Endothelial cell of umbilical vein (primary cell): ENCODE measurements at regions not wholly inside any gene's neighbourhood (a gene's known extent, or its start where the extent isn't known, plus 50 kb on each side); places are given as distances from the start of the nearest gene placed in this dataset.

Source experiments
- BruUV-seq: library from RNA; stranded (reverse); fragments of 400-500 nt; replicated peaks from 2 replicates; lab custom pipeline; 2021; lab: Mats Ljungman, UMichigan
- CTCF ChIA-PET: fragments of 300-600, 350-600 bp; sonication (Branson Sonifier 250); formaldehyde crosslinking; loops from one replicate; lab custom pipeline; 2021; ENCODE audit warnings: antibody characterized with exemption, inconsistent platforms; lab: Charles Lee
- POLR2A ChIA-PET: fragments of 300-600, 350-600 bp; sonication (Branson Sonifier 250); formaldehyde crosslinking; loops from one replicate; lab custom pipeline; 2021; ENCODE audit warnings: antibody characterized with exemption, inconsistent platforms; lab: Charles Lee
- DNase-seq: peaks from one replicate; pipeline ENCODE4 v3.0.0-alpha.2; 2011; ENCODE audit warnings: low read depth, low spot score
- FAIRE-seq: peaks from 2 replicates; lab custom pipeline; 2011; peaks lifted over from hg19 to GRCh38; lab: Jason Lieb, UNC
- H2AFZ ChIP-seq: 2 replicates; pipeline ENCODE4 v1.6.0; 2012; ENCODE audit warnings: low read depth, low read length, control low read depth, inconsistent platforms
- H3K27ac ChIP-seq: 2 replicates; pipeline ENCODE4 v1.5.1; 2011; ENCODE audit warnings: low read depth, mild to moderate bottlenecking, control low read depth, low read length, moderate library complexity; ENCODE audit not compliant: insufficient read depth
- H3K27me3 ChIP-seq, 2 experiments: 2 replicates each; pipeline versions ENCODE4 v1.6.0 to v1.6.1; 2011; ENCODE audit warnings: low read length in 2 of 2, mixed read lengths in 1 of 2; ENCODE audit not compliant: control insufficient read depth in 2 of 2, insufficient read depth in 2 of 2
- H3K36me3 ChIP-seq, 2 experiments: 2 replicates in 1 of 2; 3 replicates in 1 of 2; pipeline ENCODE4 v1.5.1; 2011; ENCODE audit warnings: low read length in 2 of 2, mild to moderate bottlenecking in 1 of 2, moderate library complexity in 1 of 2; ENCODE audit not compliant: control insufficient read depth in 2 of 2, insufficient read depth in 2 of 2; ENCODE audit errors: extremely low read depth in 1 of 2
- H3K4me1 ChIP-seq: 3 replicates; pipeline ENCODE4 v1.5.1; 2011; ENCODE audit warnings: mild to moderate bottlenecking, low read length; ENCODE audit not compliant: control insufficient read depth, insufficient read depth; ENCODE audit errors: extremely low read depth
- H3K4me2 ChIP-seq: 2 replicates; pipeline ENCODE4 v1.6.1; 2011; ENCODE audit warnings: low read length, control low read depth, mixed read lengths; ENCODE audit not compliant: insufficient read depth
- H3K4me3 ChIP-seq, 3 experiments: fragments of 200-600 bp in 1 of 3; sonication (generic), shearing (Covaris generic) in 1 of 3; replicated peaks in 1 of 3; 2 replicates each; pipeline ENCODE4 v1.5.1; 2011 to 2016; ENCODE audit warnings: control low read depth in 3 of 3, low read length in 3 of 3, mild to moderate bottlenecking in 2 of 3, inconsistent platforms in 1 of 3, low read depth in 1 of 3, moderate library complexity in 1 of 3; ENCODE audit not compliant: insufficient read depth in 1 of 3
- H3K79me2 ChIP-seq: 2 replicates; pipeline ENCODE4 v1.6.0; 2012; ENCODE audit warnings: low read length, inconsistent platforms; ENCODE audit not compliant: control insufficient read depth, insufficient read depth
- H3K9ac ChIP-seq: replicated peaks from 2 replicates; pipeline ENCODE3; 2011; ENCODE audit warnings: low read length, control low read depth; ENCODE audit not compliant: insufficient read depth; ENCODE audit errors: extremely low read depth
- H3K9me1 ChIP-seq: replicated peaks from 3 replicates; pipeline ENCODE4 v1.6.0; 2011; ENCODE audit warnings: mild to moderate bottlenecking, low read length; ENCODE audit not compliant: control insufficient read depth, insufficient read depth; ENCODE audit errors: extremely low read depth
- H3K9me3 ChIP-seq: replicated peaks from 2 replicates; pipeline ENCODE4 v1.5.1; 2012; ENCODE audit warnings: low read length, inconsistent platforms; ENCODE audit not compliant: control insufficient read depth, insufficient read depth
- H4K20me1 ChIP-seq: replicated peaks from 2 replicates; pipeline ENCODE3; 2011; ENCODE audit warnings: mild to moderate bottlenecking, low read length; ENCODE audit not compliant: control insufficient read depth, insufficient read depth; ENCODE audit errors: extremely low read depth
- EZH2 ChIP-seq: IDR thresholded peaks from 2 replicates; pipeline ENCODE4 v1.6.1; 2012; ENCODE audit warnings: borderline replicate concordance, low read depth, mild to moderate bottlenecking, moderate library complexity, low read length, inconsistent platforms; ENCODE audit not compliant: severe bottlenecking
- FOS ChIP-seq: IDR thresholded peaks from 2 replicates; pipeline ENCODE4 v1.6.1; 2011; ENCODE audit warnings: mild to moderate bottlenecking, low read length, moderate library complexity, borderline replicate concordance; ENCODE audit not compliant: insufficient read depth
- GATA2 ChIP-seq: IDR thresholded peaks from 2 replicates; pipeline ENCODE4 v1.7.0; 2011; ENCODE audit warnings: low read depth, mild to moderate bottlenecking, moderate library complexity, mixed read lengths, low read length; ENCODE audit not compliant: insufficient read length, insufficient read depth
- JUN ChIP-seq: IDR thresholded peaks from 2 replicates; pipeline ENCODE4 v1.6.1; 2011; ENCODE audit warnings: borderline replicate concordance, low read depth; ENCODE audit not compliant: insufficient read length, insufficient read depth
- MYC ChIP-seq: IDR thresholded peaks from one replicate; pipeline ENCODE4 v1.6.1; 2011; ENCODE audit warnings: mild to moderate bottlenecking, low read depth, low read length
- POLR2A ChIP-seq: IDR thresholded peaks from 2 replicates; pipeline ENCODE4 v1.6.1; 2012; ENCODE audit warnings: low read depth, mild to moderate bottlenecking, control low read depth, low read length
- POLR2AphosphoS5 ChIP-seq: IDR thresholded peaks from 2 replicates; pipeline ENCODE4 v1.6.1; 2012; ENCODE audit warnings: low read depth, mild to moderate bottlenecking, control low read depth, low read length, moderate library complexity; ENCODE audit not compliant: insufficient read depth
- dilution Hi-C: fragments of 300-500 bp; cut with MboI; formaldehyde crosslinking; loops from one replicate; pipeline ENCODE4 v1.15.0; 2019; ENCODE audit warnings: low sequenced_read_pairs; ENCODE audit not compliant: extremely low pct_ligation_motif_present
- intact Hi-C: fragments of 100-400 bp; cut with micrococcal nuclease; formaldehyde crosslinking; loops from one replicate; pipeline ENCODE4 v1.10.0; 2022
- TF ChIP-seq, protein P1 (sequence below), 2 donors: IDR thresholded peaks; 1 replicate in 1 of 2; 2 replicates in 1 of 2; pipeline ENCODE4 v1.5.1; 2011; ENCODE audit warnings: low read length in 2 of 2, mild to moderate bottlenecking in 2 of 2, moderate library complexity in 2 of 2, control low read depth in 1 of 2, inconsistent platforms in 1 of 2, low read depth in 1 of 2; ENCODE audit not compliant: insufficient read depth in 1 of 2; ENCODE audit errors: extremely low read depth in 1 of 2
- TF ChIP-seq, protein P2 (sequence below): IDR thresholded peaks from 2 replicates; pipeline ENCODE4 v1.6.1; 2011; ENCODE audit not compliant: insufficient read depth, insufficient read length

DNA sequence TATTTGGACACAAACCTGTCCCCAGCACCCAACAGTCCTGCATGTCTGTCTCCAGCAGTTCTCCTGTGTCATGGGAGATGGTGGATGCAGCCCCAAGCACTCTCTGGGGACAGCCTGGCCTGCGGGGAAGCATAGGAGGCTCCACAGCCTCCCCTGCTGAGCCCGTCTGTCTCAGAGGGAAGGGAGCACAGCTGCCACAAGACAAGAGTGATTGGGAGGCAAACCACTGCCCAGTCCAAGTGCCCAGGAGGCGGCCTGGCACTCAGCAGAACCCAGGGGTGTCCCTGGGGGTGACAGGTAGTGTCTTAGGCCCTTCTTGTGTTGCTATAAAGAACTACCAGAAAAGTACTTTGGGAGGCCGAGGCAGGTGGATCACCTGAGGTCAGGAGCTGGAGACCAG, 211.2 kb upstream of the MYT1L start:
- no TSS peak for BruUV-seq
- Histone ChIP-seq H3K9me1 (no peaks in the 10 kb centered on the region), H3K79me2 (no peaks in the 10 kb centered on the region), H2AFZ (no peak overlapping the region), H3K4me1 (no peaks in the 10 kb centered on the region), H3K27me3 (no peaks in the 10 kb centered on the region), H3K9me3 (peaks cover 8% of the 10 kb centered on the region), H3K36me3 (no peaks in the 10 kb centered on the region), H3K27ac (no peak overlapping the region), H3K4me2 (no peak overlapping the region), H3K4me3 (no peak overlapping the region), H3K9ac (no peak overlapping the region), H4K20me1 (no peaks in the 10 kb centered on the region)
- DNase-seq (no peak), FAIRE-seq (no peak)
- ChIA-PET POLR2A (no interaction called here), CTCF (no interaction called here)
- dilution Hi-C loops = no loop called here
- TF ChIP-seq, protein P1, sequence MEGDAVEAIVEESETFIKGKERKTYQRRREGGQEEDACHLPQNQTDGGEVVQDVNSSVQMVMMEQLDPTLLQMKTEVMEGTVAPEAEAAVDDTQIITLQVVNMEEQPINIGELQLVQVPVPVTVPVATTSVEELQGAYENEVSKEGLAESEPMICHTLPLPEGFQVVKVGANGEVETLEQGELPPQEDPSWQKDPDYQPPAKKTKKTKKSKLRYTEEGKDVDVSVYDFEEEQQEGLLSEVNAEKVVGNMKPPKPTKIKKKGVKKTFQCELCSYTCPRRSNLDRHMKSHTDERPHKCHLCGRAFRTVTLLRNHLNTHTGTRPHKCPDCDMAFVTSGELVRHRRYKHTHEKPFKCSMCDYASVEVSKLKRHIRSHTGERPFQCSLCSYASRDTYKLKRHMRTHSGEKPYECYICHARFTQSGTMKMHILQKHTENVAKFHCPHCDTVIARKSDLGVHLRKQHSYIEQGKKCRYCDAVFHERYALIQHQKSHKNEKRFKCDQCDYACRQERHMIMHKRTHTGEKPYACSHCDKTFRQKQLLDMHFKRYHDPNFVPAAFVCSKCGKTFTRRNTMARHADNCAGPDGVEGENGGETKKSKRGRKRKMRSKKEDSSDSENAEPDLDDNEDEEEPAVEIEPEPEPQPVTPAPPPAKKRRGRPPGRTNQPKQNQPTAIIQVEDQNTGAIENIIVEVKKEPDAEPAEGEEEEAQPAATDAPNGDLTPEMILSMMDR (IDR thresholded peaks at IDR 0.05; ENCODE audit: extremely low read depth in 1 of 2, insufficient read depth in 1 of 2, low read depth in 1 of 2, low read length in 2 of 2) = no peak
- TF ChIP-seq GATA2 (no peak), JUN (no peak), FOS (no peak), MYC (no peak), EZH2 (no peak), POLR2AphosphoS5 (no peak), POLR2A (no peak)
- TF ChIP-seq, protein P2, sequence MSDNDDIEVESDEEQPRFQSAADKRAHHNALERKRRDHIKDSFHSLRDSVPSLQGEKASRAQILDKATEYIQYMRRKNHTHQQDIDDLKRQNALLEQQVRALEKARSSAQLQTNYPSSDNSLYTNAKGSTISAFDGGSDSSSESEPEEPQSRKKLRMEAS = no peak
- intact Hi-C loops = no loop called here
